Omental fat pad (tissue), 3 donors: ENCODE measurements at regions not wholly inside any gene's neighbourhood (a gene's known extent, or its start where the extent isn't known, plus 50 kb on each side); places are given as distances from the start of the nearest gene placed in this dataset.

ENCODE experiments used
- ATAC-seq: fragments of 150-250 bp; one replicate; pipeline ENCODE4 v1.9.1; 2016; ENCODE audit warnings: mild to moderate bottlenecking, moderate library complexity; ENCODE audit not compliant: low FRiP score
- DNase-seq: peaks from one replicate; pipeline ENCODE4 v3.0.0-alpha.2; 2019; ENCODE audit warnings: low spot score
- TF ChIP-seq, protein P1 (sequence below), 3 donors: fragments of 450-650 bp; IDR thresholded peaks; one replicate each; pipeline ENCODE4 v1.5.1; 2016 to 2017; ENCODE audit warnings: antibody characterized with exemption in 3 of 3, mild to moderate bottlenecking in 3 of 3, moderate library complexity in 2 of 3

DNA sequence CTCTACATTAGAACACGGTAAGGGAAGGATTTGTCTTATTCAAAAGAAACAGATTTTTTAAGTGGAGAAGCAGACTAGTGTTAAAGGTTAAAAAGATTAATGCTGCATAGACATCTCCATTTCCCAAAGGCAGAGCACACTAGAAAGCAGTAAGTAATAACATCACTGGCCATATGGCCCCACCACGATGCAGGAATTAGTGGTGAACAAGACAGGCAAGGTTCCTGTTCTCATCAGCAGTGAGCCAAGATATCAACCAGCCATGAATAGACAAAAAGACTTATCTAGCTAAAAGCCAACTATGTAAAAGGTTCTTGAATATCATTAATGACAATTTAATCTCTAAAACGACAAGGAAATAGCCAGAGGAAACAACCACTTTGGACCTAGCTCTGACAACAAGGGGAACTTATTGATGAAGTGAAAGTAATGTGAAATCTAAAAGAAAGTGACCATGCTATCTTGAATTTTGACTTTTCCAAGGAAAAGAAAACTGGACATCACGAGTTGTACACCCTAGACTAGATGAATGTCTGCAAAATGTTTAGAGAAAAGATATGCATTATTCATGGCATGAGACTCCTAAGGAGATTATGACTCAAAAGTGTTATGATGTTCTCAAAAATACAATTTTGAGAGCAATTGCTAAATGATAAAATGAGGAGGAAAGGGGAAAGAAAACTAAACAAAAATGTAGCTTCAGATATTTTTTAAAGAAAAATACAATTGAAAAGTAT lies 157.9 kb upstream of the STXBP5 start:
- TF ChIP-seq, protein P1, sequence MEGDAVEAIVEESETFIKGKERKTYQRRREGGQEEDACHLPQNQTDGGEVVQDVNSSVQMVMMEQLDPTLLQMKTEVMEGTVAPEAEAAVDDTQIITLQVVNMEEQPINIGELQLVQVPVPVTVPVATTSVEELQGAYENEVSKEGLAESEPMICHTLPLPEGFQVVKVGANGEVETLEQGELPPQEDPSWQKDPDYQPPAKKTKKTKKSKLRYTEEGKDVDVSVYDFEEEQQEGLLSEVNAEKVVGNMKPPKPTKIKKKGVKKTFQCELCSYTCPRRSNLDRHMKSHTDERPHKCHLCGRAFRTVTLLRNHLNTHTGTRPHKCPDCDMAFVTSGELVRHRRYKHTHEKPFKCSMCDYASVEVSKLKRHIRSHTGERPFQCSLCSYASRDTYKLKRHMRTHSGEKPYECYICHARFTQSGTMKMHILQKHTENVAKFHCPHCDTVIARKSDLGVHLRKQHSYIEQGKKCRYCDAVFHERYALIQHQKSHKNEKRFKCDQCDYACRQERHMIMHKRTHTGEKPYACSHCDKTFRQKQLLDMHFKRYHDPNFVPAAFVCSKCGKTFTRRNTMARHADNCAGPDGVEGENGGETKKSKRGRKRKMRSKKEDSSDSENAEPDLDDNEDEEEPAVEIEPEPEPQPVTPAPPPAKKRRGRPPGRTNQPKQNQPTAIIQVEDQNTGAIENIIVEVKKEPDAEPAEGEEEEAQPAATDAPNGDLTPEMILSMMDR (IDR thresholded peaks at IDR 0.05), result no peak
- ATAC-seq (no peak), DNase-seq (no peak)

DNA sequence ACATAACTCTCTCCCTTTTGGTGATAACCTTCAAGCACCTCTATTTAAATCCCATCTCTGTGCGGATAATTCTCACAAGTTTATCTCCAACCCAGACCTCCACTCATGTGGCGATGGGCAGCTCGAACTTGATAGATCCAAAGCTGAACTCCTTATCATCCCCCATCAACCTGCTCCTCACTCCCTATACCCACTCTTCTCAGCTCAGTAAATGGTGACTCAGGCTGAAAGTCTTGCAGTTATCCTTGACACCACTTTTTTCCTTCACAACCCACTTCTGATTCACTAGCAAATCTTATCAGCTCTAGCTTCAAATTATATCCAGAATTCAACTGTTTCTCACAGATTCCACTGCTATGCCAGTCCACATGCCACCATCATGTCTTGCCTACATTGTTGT lies 155.3 kb upstream of the STXBP5 start:
- ATAC-seq, result no peak
- DNase-seq, result no peak
- TF ChIP-seq, protein P1 (IDR thresholded peaks at IDR 0.05), result no peak

DNA sequence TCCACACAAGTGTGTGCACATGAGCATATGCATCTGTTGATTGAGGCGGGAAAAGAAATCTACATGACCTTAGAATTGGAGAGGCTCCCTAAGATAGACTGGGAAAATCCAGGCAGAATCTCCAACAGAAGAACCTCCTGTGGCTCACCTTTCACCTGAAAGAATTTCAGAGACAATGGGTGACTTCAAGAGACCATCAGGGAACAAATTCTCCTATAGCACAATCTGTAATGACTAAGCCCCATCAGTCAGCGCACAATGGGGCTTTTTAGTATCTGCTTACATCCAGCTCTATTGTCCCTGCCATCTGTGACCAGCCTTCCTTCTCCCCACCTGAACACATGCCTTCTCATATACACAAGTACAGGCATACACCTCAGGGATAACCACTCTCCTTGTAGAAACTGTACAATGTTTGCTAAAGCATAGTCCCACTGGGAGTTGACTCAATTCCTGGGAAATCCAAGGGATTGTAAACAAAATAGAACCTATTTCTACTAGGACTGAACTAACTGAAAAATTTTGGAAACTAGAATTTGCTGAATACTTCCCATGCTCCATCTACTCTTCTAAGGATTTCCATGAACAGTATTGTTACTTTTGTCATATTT lies 150.8 kb upstream of the STXBP5 start:
- ATAC-seq, result no peak

DNA sequence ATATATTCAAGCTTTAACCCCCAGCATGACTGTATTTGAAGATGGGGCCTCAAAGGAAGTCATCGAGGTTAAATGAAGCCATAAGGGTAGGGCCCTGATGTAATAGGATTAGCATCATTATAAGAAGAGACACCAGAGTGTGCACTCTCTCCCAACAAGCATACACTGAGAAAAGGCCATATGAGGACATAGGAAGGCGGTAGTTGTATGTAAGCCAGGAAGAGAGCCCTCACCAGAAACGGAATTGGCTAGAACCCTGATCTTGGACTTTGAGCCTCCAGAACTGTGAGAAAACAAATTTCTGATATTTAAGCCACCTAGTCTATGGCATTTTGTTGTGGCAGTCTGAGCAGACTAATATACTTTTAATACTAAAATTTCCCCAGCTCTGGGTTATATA lies 150.1 kb upstream of the STXBP5 start:
- ATAC-seq (no peak), DNase-seq (no peak)
- TF ChIP-seq, protein P1 (IDR thresholded peaks at IDR 0.05), result no peak

More for the DNA sequence above, 150.8 kb upstream of the STXBP5 start:
- TF ChIP-seq, protein P1 (IDR thresholded peaks at IDR 0.05), result no peak
- DNase-seq, result no peak

DNA sequence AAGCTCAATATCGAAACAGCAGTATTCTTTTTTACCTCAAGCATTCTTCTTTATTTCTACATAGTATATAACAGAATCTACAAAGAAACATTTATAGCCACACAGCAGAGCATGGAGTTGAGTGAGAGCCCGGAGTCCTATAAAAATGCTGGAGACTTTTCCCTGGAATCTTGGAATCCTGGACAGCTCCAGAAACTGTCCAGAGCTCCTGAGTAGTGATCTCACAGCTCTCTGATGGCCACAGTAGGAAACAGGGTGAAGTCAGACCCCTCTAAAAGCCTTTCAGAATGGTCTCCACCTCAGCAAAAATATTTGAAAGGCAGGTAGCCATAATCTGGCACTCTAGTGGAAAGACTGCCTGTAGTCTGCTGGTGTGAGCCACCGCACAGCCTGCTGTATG lies 149.3 kb upstream of the STXBP5 start:
- no peak for DNase-seq
- TF ChIP-seq, protein P1 (IDR thresholded peaks at IDR 0.05), result no peak
- ATAC-seq, result no peak

DNA sequence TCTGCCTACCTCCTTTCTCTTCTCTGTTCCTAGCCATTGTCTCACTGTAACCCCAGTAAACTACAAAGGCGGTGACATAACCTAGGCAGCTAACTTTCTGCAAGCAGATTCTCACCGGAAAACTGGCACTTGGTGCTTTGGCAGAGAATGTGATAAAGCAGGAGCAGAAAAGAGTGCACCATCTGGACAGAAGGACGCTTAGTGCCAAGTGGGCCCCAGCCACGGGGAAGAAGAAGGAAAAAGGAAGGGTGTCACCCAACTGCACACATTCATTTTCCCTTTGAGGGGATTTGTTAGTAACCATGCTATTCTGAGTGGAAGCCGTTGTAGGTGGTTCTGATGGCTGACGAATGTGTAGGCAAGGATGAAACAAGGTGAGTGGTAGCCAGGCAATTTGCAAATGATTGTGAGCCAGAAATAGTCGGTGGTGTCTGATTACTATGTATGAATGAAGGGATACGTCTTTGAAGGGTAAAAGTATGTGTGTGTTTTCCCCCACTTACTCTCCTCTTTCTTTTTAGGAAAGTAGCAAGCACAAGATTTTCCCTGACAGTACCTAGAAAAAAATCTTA lies 148.3 kb upstream of the STXBP5 start:
- no peak for ATAC-seq
- no peak for DNase-seq
- TF ChIP-seq, protein P1 (IDR thresholded peaks at IDR 0.05), result no peak

DNA sequence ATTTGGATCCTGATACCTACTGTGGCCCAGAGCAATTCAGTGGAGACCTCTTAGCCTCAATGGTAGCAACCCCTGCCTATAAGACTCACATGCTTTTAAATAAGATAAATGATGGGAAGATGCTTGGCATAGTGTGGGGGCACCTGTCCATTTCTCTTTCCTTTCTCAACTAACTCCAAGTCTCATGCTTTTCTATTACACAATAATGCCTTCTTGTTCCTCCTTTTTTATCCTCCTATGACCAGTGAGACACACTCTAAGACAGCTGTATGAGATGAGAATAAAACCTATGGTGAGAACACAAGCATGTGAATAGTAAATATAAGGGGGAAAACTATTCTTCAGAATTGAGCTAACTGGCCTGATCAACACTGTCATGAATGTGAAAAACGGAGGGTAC lies 147.0 kb upstream of the STXBP5 start:
- ATAC-seq (no peak), DNase-seq (no peak)
- TF ChIP-seq, protein P1 (IDR thresholded peaks at IDR 0.05), result no peak
